ENCODE measurements at regions not wholly inside any gene's neighbourhood (a gene's known extent, or its start where the extent isn't known, plus 50 kb on each side); places are given as distances from the start of the nearest gene placed in this dataset.

GRCh38 chr5:126355940-126356339 is 67.3 kb upstream of the GRAMD2B start:
- no peak for DNase-seq
- Histone ChIP-seq H3K9ac (ENCODE audit: insufficient read depth in 1 of 2, low read length in 2 of 2) (no peak overlapping the region), H3K27me3 (ENCODE audit: control insufficient read depth in 3 of 3, insufficient read depth in 3 of 3, low read length in 2 of 3) (no peaks in the 10 kb centered on the region), H3K9me3 (ENCODE audit: control insufficient read depth in 4 of 4, insufficient read depth in 3 of 4, low read length in 3 of 4) (no peaks in the 10 kb centered on the region), H3K36me3 (ENCODE audit: control insufficient read depth in 4 of 4, insufficient read depth in 4 of 4, low read length in 4 of 4) (no peaks in the 10 kb centered on the region), H3K4me1 (ENCODE audit: control insufficient read depth in 5 of 5, insufficient read depth in 5 of 5, low read length in 5 of 5) (peaks cover 0 to 6% (median 5%) of the 10 kb centered on the region in 5 donors), H3K4me3 (no peak overlapping the region), H3K27ac (ENCODE audit: low read depth in 1 of 2, low read length in 1 of 2) (no peak overlapping the region)
- TF ChIP-seq, protein P1, sequence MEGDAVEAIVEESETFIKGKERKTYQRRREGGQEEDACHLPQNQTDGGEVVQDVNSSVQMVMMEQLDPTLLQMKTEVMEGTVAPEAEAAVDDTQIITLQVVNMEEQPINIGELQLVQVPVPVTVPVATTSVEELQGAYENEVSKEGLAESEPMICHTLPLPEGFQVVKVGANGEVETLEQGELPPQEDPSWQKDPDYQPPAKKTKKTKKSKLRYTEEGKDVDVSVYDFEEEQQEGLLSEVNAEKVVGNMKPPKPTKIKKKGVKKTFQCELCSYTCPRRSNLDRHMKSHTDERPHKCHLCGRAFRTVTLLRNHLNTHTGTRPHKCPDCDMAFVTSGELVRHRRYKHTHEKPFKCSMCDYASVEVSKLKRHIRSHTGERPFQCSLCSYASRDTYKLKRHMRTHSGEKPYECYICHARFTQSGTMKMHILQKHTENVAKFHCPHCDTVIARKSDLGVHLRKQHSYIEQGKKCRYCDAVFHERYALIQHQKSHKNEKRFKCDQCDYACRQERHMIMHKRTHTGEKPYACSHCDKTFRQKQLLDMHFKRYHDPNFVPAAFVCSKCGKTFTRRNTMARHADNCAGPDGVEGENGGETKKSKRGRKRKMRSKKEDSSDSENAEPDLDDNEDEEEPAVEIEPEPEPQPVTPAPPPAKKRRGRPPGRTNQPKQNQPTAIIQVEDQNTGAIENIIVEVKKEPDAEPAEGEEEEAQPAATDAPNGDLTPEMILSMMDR (IDR thresholded peaks at IDR 0.05; ENCODE audit: control extremely low read depth, extremely low read depth) = no peak
- WGBS, 2 donors = 77 to 79% methylated on average over 8 of the region's 8 CpGs
- no peak for ATAC-seq (ENCODE audit: insufficient read depth, low FRiP score)

DNA sequence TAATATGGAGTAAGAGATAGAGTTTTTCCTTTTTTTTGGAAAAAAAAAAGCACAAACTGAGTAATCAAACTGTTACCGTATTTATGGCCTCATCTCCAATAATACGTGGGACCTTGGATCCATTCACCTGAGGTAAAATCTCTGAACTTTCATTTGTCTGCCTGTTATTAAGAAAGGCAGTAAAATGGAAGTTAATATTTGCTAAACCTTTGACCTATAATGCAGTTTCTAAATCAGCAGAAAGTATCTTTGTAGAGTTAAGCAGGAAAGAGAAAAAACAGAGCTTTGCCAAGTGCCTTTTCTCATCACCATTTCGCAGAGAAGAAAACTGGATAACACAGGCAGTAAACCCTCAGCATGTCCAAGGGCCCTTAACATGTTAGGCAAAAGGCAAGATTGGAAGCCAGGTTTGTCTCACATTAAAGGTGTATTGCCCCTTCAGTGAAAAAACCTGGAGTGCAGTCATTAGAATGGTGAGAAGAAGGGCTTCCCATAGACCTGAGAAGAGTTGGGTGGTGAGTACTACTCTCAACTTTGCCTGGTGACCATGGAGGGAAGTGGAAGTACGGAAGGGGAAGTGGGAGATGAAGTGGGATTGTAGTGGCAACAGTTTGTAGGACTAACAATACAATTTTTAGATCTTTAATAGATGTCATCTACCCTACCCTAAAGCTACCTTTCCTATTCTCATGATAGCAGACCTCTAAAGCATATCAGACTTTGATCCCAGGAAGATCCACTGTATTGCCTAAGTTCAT is 65.4 kb upstream of the GRAMD2B start:
- H3K9me3 ChIP-seq (ENCODE audit: control insufficient read depth in 4 of 4, insufficient read depth in 3 of 4, low read length in 3 of 4) = no peaks in the 10 kb centered on the region
- no peak overlapping the region for H3K4me3 ChIP-seq
- 79 to 87% methylated on average over 4 of the region's 4 CpGs for whole genome bisulfite sequencing, 2 donors
- H3K27me3 ChIP-seq (ENCODE audit: control insufficient read depth in 3 of 3, insufficient read depth in 3 of 3, low read length in 2 of 3) = no peaks in the 10 kb centered on the region
- no peak for ATAC-seq (ENCODE audit: insufficient read depth, low FRiP score)
- no peak overlapping the region for H3K9ac ChIP-seq (ENCODE audit: insufficient read depth in 1 of 2, low read length in 2 of 2)
- H3K36me3 ChIP-seq (ENCODE audit: control insufficient read depth in 4 of 4, insufficient read depth in 4 of 4, low read length in 4 of 4) = no peaks in the 10 kb centered on the region
- no peak for DNase-seq
- peaks cover 0 to 5% (median 0%) of the 10 kb centered on the region in 5 donors for H3K4me1 ChIP-seq (ENCODE audit: control insufficient read depth in 5 of 5, insufficient read depth in 5 of 5, low read length in 5 of 5)
- TF ChIP-seq, protein P1 (IDR thresholded peaks at IDR 0.05; ENCODE audit: control extremely low read depth, extremely low read depth) = no peak
- no peak overlapping the region for H3K27ac ChIP-seq (ENCODE audit: low read depth in 1 of 2, low read length in 1 of 2)

DNA sequence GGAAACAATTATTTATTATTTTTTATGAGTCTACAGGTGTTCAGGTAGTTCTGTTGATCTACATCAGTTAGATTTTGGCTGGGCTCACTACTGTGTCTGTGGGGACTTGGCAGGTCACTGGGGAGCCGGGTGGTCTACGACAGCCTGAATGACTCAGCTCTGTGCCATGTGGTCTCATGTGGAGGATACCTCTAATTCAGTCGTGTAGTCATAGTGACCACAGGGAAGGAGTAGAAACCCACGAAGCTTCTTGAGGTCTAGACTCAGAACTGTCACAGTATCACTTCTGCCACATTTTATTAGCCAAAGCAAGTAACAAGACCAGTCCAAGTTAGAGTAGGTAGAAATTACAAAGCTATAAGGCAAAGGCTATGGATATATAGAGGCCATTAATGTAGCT is 64.7 kb upstream of the GRAMD2B start:
- TF ChIP-seq, protein P1 (IDR thresholded peaks at IDR 0.05; ENCODE audit: control extremely low read depth, extremely low read depth) = no peak
- Histone ChIP-seq H3K9ac (ENCODE audit: insufficient read depth in 1 of 2, low read length in 2 of 2) (no peak overlapping the region), H3K4me3 (no peak overlapping the region), H3K4me1 (ENCODE audit: control insufficient read depth in 5 of 5, insufficient read depth in 5 of 5, low read length in 5 of 5) (peaks cover 0 to 5% (median 0%) of the 10 kb centered on the region in 5 donors), H3K27ac (ENCODE audit: low read depth in 1 of 2, low read length in 1 of 2) (no peak overlapping the region), H3K36me3 (ENCODE audit: control insufficient read depth in 4 of 4, insufficient read depth in 4 of 4, low read length in 4 of 4) (no peaks in the 10 kb centered on the region), H3K9me3 (ENCODE audit: control insufficient read depth in 4 of 4, insufficient read depth in 3 of 4, low read length in 3 of 4) (no peaks in the 10 kb centered on the region), H3K27me3 (ENCODE audit: control insufficient read depth in 3 of 3, insufficient read depth in 3 of 3, low read length in 2 of 3) (no peaks in the 10 kb centered on the region)
- ATAC-seq (ENCODE audit: insufficient read depth, low FRiP score) (no peak), DNase-seq (no peak)
- 37 to 56% methylated on average over 4 of the region's 4 CpGs for WGBS, 2 donors

Measured in lung (tissue), 11 donors.